ENCODE measurements at regions not wholly inside any gene's neighbourhood (a gene's known extent, or its start where the extent isn't known, plus 50 kb on each side); places are given as distances from the start of the nearest gene placed in this dataset.

Small RNAs in the stretch of these regions (small RNA-seq; reads per million reads assigned to genes)
- gene RF00139 (0 reads per million in 7 experiments), gene RN7SKP286 (0 reads per million in 7 experiments)

Data from SK-N-SH (cell line).